ENCODE measurements at regions not wholly inside any gene's neighbourhood (a gene's known extent, or its start where the extent isn't known, plus 50 kb on each side); places are given as distances from the start of the nearest gene placed in this dataset.

DNA sequence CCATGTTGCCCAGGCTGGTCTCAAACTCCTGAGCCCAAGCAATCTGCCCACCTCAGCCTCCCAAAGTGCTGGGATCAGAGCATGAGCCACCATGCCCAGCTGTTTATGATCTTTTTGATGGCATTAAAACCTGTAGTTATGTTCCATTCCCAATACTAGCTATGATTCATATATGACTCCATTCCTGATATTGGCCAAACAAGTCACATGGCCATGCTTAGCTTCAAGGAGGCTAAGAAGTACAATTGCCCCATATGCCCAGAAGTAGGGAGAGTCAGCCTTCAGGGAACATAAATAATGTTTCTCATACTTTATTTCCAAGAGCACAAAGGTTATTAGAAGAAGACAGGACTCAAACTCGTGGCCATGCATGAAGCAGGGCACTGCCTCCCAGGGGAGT, 132.4 kb upstream of the RAB6C start:
- Histone ChIP-seq H3K27me3 (no peaks in the 10 kb centered on the region), H3K9me3 (no peaks in the 10 kb centered on the region), H3K4me3 (no peak overlapping the region), H3K27ac (no peak overlapping the region), H3K4me1 (no peaks in the 10 kb centered on the region), H3K36me3 (ENCODE audit: low read depth, missing control alignments) (no peaks in the 10 kb centered on the region)
- TF ChIP-seq POLR2A (IDR thresholded peaks at IDR 0.05) = no peak
- TF ChIP-seq, protein P1, sequence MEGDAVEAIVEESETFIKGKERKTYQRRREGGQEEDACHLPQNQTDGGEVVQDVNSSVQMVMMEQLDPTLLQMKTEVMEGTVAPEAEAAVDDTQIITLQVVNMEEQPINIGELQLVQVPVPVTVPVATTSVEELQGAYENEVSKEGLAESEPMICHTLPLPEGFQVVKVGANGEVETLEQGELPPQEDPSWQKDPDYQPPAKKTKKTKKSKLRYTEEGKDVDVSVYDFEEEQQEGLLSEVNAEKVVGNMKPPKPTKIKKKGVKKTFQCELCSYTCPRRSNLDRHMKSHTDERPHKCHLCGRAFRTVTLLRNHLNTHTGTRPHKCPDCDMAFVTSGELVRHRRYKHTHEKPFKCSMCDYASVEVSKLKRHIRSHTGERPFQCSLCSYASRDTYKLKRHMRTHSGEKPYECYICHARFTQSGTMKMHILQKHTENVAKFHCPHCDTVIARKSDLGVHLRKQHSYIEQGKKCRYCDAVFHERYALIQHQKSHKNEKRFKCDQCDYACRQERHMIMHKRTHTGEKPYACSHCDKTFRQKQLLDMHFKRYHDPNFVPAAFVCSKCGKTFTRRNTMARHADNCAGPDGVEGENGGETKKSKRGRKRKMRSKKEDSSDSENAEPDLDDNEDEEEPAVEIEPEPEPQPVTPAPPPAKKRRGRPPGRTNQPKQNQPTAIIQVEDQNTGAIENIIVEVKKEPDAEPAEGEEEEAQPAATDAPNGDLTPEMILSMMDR (IDR thresholded peaks at IDR 0.05) = no peak
- intact Hi-C loops (cut with DNase I; ENCODE audit: low total_unique reads) = no loop called here
- DNase-seq = no peak
- WGBS, 2 donors = 50 to 86% methylated on average over 1 of the region's 1 CpG

- DNase-seq = no peak
- Histone ChIP-seq H3K27me3 (no peaks in the 10 kb centered on the region), H3K4me3 (no peak overlapping the region), H3K4me1 (no peaks in the 10 kb centered on the region), H3K36me3 (ENCODE audit: low read depth, missing control alignments) (no peaks in the 10 kb centered on the region), H3K9me3 (no peaks in the 10 kb centered on the region), H3K27ac (no peak overlapping the region)
- TF ChIP-seq, protein P1 (IDR thresholded peaks at IDR 0.05) = peak; percentile 61 to 84 (median 68)
- no peak for TF ChIP-seq POLR2A (IDR thresholded peaks at IDR 0.05)
- intact Hi-C loops (cut with DNase I; ENCODE audit: low total_unique reads) = no loop called here
- WGBS, 2 donors = 28 to 37% methylated on average over 6 of the region's 6 CpGs
These were observed 129.8 kb upstream of the RAB6C start for GRCh38 chr2:129849559-129850160.

- TF ChIP-seq, protein P1 (IDR thresholded peaks at IDR 0.05) = no peak
- no peak for TF ChIP-seq POLR2A (IDR thresholded peaks at IDR 0.05)
- 72 to 75% methylated on average over 4 of the region's 4 CpGs for WGBS, 2 donors
- no peaks in the 10 kb centered on the region for H3K9me3 ChIP-seq
- no peaks in the 10 kb centered on the region for H3K4me1 ChIP-seq
- H3K27me3 ChIP-seq = no peaks in the 10 kb centered on the region
- no peak overlapping the region for H3K27ac ChIP-seq
- no peak for DNase-seq
- intact Hi-C loops (cut with DNase I; ENCODE audit: low total_unique reads) = no loop called here
- no peak overlapping the region for H3K4me3 ChIP-seq
- no peaks in the 10 kb centered on the region for H3K36me3 ChIP-seq (ENCODE audit: low read depth, missing control alignments)
These were observed 122.3 kb upstream of the RAB6C start for GRCh38 chr2:129857200-129857599.

DNA sequence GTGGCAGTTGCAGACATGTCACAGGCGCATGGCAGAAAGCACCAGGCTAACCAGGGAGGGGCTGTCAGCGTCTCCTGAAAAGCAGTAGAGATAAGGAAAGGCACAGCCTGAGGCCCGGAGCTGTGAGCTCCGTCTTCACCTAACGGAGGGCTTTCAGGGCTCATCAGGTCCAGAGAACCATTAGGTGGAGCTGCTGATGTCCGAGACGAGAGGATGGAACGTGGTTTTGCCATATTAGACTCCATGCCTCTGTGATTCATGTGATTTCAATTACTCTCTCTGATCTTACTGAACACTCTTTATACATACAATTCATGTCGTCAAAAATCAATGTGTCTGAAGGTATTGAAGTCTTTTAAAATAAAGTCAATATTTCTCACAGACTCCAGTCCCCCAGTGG, 120.3 kb upstream of the RAB6C start:
- TF ChIP-seq POLR2A (IDR thresholded peaks at IDR 0.05) = no peak
- TF ChIP-seq, protein P1 (IDR thresholded peaks at IDR 0.05) = no peak
- Histone ChIP-seq H3K27ac (no peak overlapping the region), H3K27me3 (no peaks in the 10 kb centered on the region), H3K4me1 (no peaks in the 10 kb centered on the region), H3K4me3 (no peak overlapping the region), H3K36me3 (ENCODE audit: low read depth, missing control alignments) (no peaks in the 10 kb centered on the region), H3K9me3 (no peaks in the 10 kb centered on the region)
- WGBS, 2 donors = 85 to 89% methylated on average over 7 to 9 of the region's 9 CpGs
- no peak for DNase-seq
- intact Hi-C loops (cut with DNase I; ENCODE audit: low total_unique reads) = no loop called here

DNA sequence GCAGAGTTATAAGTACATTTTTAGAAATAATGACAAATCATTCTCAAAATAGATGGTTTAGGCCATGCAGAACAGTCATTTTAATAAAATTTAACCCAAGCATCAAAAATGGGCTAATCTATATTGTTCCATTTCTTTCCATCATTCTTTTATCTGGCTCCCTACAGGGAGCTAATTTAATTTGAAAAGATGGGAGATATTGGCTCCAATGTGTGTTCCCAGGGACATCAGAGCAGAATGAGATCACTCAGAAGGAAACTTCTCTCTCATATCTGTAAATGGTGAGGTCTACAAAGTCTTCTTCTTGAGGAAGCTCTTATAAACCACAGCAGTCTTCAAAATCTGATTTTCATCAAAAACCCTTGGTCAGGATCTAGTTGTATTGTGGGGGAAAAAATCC, 119.4 kb upstream of the RAB6C start:
- H3K36me3 ChIP-seq (ENCODE audit: low read depth, missing control alignments) = no peaks in the 10 kb centered on the region
- H3K27me3 ChIP-seq = no peaks in the 10 kb centered on the region
- intact Hi-C loops (cut with DNase I; ENCODE audit: low total_unique reads) = no loop called here
- no peaks in the 10 kb centered on the region for H3K4me1 ChIP-seq
- TF ChIP-seq POLR2A (IDR thresholded peaks at IDR 0.05) = no peak
- TF ChIP-seq, protein P1 (IDR thresholded peaks at IDR 0.05) = no peak
- no peak overlapping the region for H3K4me3 ChIP-seq
- H3K27ac ChIP-seq = no peak overlapping the region
- no peak for DNase-seq
- H3K9me3 ChIP-seq = no peaks in the 10 kb centered on the region

Data from testis (tissue), 2 donors.